ENCODE measurements at regions not wholly inside any gene's neighbourhood (a gene's known extent, or its start where the extent isn't known, plus 50 kb on each side); places are given as distances from the start of the nearest gene placed in this dataset.

DNA sequence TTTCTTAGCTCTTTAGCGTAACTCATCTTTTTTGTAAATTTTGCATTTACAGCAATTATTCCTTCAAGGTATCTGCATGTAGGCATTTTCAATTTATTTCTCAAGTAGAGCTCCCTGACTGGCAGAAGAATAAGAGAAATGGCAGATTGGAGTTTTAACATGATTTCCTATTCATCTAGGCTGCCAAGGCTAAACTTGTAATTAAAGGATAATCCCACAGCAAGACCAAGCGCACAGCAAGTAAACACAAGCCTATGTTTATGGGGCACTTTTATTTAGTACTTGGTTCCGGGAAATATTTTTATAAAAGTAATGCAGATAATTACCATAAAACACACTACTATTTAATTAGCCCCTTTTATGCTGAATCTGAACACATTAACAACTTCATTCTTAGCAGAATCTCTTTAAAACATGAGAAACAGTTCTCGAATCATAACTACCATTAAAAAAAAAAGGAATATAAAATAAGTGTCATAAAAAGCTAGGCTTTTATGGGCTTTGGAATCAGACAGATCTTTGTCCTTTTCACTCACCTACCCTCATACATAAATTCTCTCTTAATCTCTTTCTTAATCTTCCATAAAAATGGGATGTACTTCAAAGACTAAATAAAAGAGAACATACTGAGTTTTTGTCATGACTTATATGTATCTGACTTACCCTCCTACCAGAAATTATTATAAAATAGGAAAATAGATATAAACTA lies 961.6 kb upstream of the MIR17HG start:
- no peak for ATAC-seq
- TF ChIP-seq KAT7 (CRISPR knock-in tag; IDR thresholded peaks at IDR 0.05; ENCODE audit: borderline replicate concordance): no peak
- no peak for TF ChIP-seq GABPB1 (CRISPR knock-in tag; IDR thresholded peaks at IDR 0.05)
- TF ChIP-seq, protein P1, sequence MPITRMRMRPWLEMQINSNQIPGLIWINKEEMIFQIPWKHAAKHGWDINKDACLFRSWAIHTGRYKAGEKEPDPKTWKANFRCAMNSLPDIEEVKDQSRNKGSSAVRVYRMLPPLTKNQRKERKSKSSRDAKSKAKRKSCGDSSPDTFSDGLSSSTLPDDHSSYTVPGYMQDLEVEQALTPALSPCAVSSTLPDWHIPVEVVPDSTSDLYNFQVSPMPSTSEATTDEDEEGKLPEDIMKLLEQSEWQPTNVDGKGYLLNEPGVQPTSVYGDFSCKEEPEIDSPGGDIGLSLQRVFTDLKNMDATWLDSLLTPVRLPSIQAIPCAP (CRISPR knock-in tag; IDR thresholded peaks at IDR 0.05): no peak
- TF ChIP-seq, protein P2, sequence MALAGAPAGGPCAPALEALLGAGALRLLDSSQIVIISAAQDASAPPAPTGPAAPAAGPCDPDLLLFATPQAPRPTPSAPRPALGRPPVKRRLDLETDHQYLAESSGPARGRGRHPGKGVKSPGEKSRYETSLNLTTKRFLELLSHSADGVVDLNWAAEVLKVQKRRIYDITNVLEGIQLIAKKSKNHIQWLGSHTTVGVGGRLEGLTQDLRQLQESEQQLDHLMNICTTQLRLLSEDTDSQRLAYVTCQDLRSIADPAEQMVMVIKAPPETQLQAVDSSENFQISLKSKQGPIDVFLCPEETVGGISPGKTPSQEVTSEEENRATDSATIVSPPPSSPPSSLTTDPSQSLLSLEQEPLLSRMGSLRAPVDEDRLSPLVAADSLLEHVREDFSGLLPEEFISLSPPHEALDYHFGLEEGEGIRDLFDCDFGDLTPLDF (CRISPR knock-in tag; IDR thresholded peaks at IDR 0.05): no peak
- TF ChIP-seq, protein P3, sequence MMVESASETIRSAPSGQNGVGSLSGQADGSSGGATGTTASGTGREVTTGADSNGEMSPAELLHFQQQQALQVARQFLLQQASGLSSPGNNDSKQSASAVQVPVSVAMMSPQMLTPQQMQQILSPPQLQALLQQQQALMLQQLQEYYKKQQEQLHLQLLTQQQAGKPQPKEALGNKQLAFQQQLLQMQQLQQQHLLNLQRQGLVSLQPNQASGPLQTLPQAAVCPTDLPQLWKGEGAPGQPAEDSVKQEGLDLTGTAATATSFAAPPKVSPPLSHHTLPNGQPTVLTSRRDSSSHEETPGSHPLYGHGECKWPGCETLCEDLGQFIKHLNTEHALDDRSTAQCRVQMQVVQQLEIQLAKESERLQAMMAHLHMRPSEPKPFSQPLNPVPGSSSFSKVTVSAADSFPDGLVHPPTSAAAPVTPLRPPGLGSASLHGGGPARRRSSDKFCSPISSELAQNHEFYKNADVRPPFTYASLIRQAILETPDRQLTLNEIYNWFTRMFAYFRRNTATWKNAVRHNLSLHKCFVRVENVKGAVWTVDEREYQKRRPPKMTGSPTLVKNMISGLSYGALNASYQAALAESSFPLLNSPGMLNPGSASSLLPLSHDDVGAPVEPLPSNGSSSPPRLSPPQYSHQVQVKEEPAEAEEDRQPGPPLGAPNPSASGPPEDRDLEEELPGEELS (CRISPR knock-in tag; IDR thresholded peaks at IDR 0.05): no peak
- TF ChIP-seq, protein P4, sequence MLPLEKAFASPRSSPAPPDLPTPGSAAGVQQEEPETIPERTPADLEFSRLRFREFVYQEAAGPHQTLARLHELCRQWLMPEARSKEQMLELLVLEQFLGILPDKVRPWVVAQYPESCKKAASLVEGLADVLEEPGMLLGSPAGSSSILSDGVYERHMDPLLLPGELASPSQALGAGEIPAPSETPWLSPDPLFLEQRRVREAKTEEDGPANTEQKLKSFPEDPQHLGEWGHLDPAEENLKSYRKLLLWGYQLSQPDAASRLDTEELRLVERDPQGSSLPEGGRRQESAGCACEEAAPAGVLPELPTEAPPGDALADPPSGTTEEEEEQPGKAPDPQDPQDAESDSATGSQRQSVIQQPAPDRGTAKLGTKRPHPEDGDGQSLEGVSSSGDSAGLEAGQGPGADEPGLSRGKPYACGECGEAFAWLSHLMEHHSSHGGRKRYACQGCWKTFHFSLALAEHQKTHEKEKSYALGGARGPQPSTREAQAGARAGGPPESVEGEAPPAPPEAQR (CRISPR knock-in tag; IDR thresholded peaks at IDR 0.05): no peak
- TF ChIP-seq FOXP1 (CRISPR knock-in tag; IDR thresholded peaks at IDR 0.05; ENCODE audit: borderline replicate concordance): no peak
- no peak for TF ChIP-seq TCF7 (CRISPR knock-in tag; IDR thresholded peaks at IDR 0.05; ENCODE audit: low read depth)
- no peak for TF ChIP-seq ZBTB21 (CRISPR knock-in tag; IDR thresholded peaks at IDR 0.05; ENCODE audit: borderline replicate concordance)
- TF ChIP-seq, protein P5, sequence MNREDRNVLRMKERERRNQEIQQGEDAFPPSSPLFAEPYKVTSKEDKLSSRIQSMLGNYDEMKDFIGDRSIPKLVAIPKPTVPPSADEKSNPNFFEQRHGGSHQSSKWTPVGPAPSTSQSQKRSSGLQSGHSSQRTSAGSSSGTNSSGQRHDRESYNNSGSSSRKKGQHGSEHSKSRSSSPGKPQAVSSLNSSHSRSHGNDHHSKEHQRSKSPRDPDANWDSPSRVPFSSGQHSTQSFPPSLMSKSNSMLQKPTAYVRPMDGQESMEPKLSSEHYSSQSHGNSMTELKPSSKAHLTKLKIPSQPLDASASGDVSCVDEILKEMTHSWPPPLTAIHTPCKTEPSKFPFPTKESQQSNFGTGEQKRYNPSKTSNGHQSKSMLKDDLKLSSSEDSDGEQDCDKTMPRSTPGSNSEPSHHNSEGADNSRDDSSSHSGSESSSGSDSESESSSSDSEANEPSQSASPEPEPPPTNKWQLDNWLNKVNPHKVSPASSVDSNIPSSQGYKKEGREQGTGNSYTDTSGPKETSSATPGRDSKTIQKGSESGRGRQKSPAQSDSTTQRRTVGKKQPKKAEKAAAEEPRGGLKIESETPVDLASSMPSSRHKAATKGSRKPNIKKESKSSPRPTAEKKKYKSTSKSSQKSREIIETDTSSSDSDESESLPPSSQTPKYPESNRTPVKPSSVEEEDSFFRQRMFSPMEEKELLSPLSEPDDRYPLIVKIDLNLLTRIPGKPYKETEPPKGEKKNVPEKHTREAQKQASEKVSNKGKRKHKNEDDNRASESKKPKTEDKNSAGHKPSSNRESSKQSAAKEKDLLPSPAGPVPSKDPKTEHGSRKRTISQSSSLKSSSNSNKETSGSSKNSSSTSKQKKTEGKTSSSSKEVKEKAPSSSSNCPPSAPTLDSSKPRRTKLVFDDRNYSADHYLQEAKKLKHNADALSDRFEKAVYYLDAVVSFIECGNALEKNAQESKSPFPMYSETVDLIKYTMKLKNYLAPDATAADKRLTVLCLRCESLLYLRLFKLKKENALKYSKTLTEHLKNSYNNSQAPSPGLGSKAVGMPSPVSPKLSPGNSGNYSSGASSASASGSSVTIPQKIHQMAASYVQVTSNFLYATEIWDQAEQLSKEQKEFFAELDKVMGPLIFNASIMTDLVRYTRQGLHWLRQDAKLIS (CRISPR knock-in tag; IDR thresholded peaks at IDR 0.05; ENCODE audit: borderline replicate concordance): no peak
- TF ChIP-seq MXD4 (CRISPR knock-in tag; IDR thresholded peaks at IDR 0.05; ENCODE audit: borderline replicate concordance): no peak
- TF ChIP-seq, protein P6, sequence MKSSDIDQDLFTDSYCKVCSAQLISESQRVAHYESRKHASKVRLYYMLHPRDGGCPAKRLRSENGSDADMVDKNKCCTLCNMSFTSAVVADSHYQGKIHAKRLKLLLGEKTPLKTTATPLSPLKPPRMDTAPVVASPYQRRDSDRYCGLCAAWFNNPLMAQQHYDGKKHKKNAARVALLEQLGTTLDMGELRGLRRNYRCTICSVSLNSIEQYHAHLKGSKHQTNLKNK (CRISPR knock-in tag; IDR thresholded peaks at IDR 0.05): no peak
- TF ChIP-seq SMAD4 (CRISPR knock-in tag; IDR thresholded peaks at IDR 0.05): no peak
- TF ChIP-seq PRRX2 (CRISPR knock-in tag; IDR thresholded peaks at IDR 0.05): no peak
- TF ChIP-seq, protein P7, sequence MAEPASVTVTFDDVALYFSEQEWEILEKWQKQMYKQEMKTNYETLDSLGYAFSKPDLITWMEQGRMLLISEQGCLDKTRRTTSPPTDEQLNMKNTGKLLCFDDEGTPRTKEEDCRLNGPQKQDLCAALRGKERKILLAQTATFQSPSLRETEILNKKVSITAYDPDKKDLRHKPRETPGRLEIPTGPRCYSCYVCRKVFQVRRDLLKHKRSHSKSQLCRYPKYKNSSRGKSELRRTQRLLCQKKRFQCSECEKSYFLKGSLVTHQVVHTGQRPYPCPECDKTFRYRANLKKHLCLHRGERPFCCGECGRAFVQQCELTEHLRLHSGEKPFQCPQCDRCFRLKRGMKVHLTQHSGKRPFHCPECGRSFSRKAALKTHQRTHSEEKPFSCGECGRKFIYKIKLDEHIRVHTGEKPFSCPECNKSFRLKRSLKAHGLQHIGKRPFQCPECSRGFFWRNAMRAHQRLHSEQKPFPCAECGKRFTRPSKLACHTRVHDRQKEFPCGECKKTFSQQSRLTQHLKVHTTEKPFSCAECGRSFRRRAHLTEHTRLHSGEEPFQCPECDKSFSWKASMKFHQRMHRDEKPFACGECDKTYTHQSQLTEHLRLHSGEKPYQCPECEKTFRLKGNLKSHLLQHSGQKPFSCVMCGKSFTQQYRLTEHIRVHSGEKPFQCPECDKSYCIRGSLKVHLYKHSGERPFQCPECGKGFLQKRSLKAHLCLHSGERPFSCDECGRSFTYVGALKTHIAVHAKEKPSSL (CRISPR knock-in tag; conservative IDR thresholded peaks at IDR 0.05): no peak
- no peak for TF ChIP-seq CREB1 (CRISPR knock-in tag; IDR thresholded peaks at IDR 0.05)
- no peak for TF ChIP-seq ZNF396 (CRISPR knock-in tag; IDR thresholded peaks at IDR 0.05; ENCODE audit: borderline replicate concordance)
- peaks cover 37% of the 10 kb centered on the region for H3K9me3 Mint-ChIP-seq
- CTCF ChIA-PET: no interaction called here
- POLR2A ChIA-PET: no interaction called here
- no peak for DNase-seq (ENCODE audit: low spot score)
- peaks cover 5% of the 10 kb centered on the region for H3K4me1 Mint-ChIP-seq
- H3K36me3 Mint-ChIP-seq: peaks cover 26% of the 10 kb centered on the region
- H3K27me3 Mint-ChIP-seq (ENCODE audit: low read depth): no peaks in the 10 kb centered on the region
- no peak overlapping the region for H3K4me3 Mint-ChIP-seq
- H3K27ac Mint-ChIP-seq: no peak overlapping the region
